Gastrocnemius medialis (tissue), 4 donors: ENCODE measurements at regions not wholly inside any gene's neighbourhood (a gene's known extent, or its start where the extent isn't known, plus 50 kb on each side); places are given as distances from the start of the nearest gene placed in this dataset.

ENCODE experiments used
- POLR2A ChIP-seq, 2 donors: fragments of 450-650 bp; IDR thresholded peaks; one replicate each; pipeline ENCODE4 v1.6.1; 2017; ENCODE audit warnings: antibody characterized with exemption in 2 of 2, mild to moderate bottlenecking in 2 of 2, moderate library complexity in 2 of 2
- TF ChIP-seq, protein P1 (sequence below), 5 experiments: fragments of 450-650 bp in 3 of 5; fragments of 200-600 bp in 2 of 5; sonication (generic) in 2 of 5; IDR thresholded peaks in 4 of 5; conservative IDR thresholded peaks in 1 of 5; 1 replicate in 4 of 5; 2 replicates in 1 of 5; pipeline ENCODE4 v1.5.1; 2016 to 2019; ENCODE audit warnings: antibody characterized with exemption in 5 of 5, mild to moderate bottlenecking in 3 of 5, moderate library complexity in 3 of 5

DNA sequence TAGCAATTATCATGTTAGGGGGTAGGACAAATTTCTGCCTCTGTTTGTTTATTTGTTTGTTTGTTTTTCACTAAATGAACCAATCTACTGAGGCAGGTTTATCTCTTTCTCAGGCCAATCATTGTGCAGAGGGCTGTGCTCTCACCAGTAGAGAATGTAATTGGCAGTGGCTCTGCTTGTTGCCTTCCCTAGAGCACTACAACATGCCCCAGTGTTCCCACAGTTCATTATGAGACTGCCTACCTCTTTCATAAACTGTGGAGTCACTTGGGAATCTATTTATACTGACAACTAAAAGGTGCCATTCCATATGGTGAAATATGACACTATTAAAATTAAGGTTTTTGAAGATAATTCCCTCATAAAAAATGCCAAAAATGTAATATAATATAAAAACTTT is 196.3 kb upstream of the ALCAM start:
- TF ChIP-seq, protein P1, sequence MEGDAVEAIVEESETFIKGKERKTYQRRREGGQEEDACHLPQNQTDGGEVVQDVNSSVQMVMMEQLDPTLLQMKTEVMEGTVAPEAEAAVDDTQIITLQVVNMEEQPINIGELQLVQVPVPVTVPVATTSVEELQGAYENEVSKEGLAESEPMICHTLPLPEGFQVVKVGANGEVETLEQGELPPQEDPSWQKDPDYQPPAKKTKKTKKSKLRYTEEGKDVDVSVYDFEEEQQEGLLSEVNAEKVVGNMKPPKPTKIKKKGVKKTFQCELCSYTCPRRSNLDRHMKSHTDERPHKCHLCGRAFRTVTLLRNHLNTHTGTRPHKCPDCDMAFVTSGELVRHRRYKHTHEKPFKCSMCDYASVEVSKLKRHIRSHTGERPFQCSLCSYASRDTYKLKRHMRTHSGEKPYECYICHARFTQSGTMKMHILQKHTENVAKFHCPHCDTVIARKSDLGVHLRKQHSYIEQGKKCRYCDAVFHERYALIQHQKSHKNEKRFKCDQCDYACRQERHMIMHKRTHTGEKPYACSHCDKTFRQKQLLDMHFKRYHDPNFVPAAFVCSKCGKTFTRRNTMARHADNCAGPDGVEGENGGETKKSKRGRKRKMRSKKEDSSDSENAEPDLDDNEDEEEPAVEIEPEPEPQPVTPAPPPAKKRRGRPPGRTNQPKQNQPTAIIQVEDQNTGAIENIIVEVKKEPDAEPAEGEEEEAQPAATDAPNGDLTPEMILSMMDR (IDR thresholded peaks at IDR 0.05 in 4 of 5, conservative IDR thresholded peaks at IDR 0.05 in 1 of 5) = no peak
- TF ChIP-seq POLR2A (IDR thresholded peaks at IDR 0.05) = no peak
